ENCODE measurements at regions not wholly inside any gene's neighbourhood (a gene's known extent, or its start where the extent isn't known, plus 50 kb on each side); places are given as distances from the start of the nearest gene placed in this dataset.

DNA sequence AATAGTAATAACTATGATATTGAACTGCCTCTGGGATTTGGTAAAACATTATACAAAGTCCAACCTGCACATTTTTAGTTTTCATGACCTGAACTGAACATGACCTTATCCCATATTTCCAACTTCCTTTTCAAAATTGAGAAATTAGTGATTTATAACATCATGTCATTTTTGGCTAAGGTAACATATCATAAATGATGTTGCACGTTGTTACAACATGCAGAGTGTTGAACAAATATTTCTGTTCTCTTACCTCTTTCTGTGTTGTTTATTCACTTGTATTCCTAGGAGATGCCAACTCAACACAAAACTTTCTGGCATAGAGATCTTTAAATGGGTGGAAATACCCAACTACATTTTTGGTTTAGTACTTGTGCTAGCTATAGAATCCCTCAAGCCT lies 496.0 kb downstream of the SLC6A15 start:
- no peaks in the 10 kb centered on the region for H3K9me2 ChIP-seq (ENCODE audit: low read depth, low read length)
- H3K4me2 ChIP-seq (ENCODE audit: low read length) = no peak overlapping the region
- H3K36me3 ChIP-seq (ENCODE audit: insufficient read depth, low read length) = no peaks in the 10 kb centered on the region
- H3F3A ChIP-seq (ENCODE audit: insufficient read depth, low read length) = no peaks in the 10 kb centered on the region
- no peak for TF ChIP-seq EZH2 (IDR thresholded peaks at IDR 0.05; ENCODE audit: borderline replicate concordance, low read length)
- TF ChIP-seq, protein P1, sequence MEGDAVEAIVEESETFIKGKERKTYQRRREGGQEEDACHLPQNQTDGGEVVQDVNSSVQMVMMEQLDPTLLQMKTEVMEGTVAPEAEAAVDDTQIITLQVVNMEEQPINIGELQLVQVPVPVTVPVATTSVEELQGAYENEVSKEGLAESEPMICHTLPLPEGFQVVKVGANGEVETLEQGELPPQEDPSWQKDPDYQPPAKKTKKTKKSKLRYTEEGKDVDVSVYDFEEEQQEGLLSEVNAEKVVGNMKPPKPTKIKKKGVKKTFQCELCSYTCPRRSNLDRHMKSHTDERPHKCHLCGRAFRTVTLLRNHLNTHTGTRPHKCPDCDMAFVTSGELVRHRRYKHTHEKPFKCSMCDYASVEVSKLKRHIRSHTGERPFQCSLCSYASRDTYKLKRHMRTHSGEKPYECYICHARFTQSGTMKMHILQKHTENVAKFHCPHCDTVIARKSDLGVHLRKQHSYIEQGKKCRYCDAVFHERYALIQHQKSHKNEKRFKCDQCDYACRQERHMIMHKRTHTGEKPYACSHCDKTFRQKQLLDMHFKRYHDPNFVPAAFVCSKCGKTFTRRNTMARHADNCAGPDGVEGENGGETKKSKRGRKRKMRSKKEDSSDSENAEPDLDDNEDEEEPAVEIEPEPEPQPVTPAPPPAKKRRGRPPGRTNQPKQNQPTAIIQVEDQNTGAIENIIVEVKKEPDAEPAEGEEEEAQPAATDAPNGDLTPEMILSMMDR (IDR thresholded peaks at IDR 0.05; ENCODE audit: low read length) = no peak
- H2AFZ ChIP-seq (ENCODE audit: low read length) = no peak overlapping the region
- H3K4me3 ChIP-seq (ENCODE audit: low read depth, low read length, poor library complexity, severe bottlenecking) = no peak overlapping the region
- no peaks in the 10 kb centered on the region for H3K27me3 ChIP-seq (ENCODE audit: insufficient read depth, low read length)
- no peaks in the 10 kb centered on the region for H3K4me1 ChIP-seq (ENCODE audit: insufficient read depth, low read length, severe bottlenecking)
- H4K20me1 ChIP-seq (ENCODE audit: insufficient read depth, low read length) = no peaks in the 10 kb centered on the region
- no peak overlapping the region for H3K27ac ChIP-seq (ENCODE audit: low read depth, low read length, poor library complexity, severe bottlenecking)
- H3K9ac ChIP-seq (ENCODE audit: low read length) = no peak overlapping the region
- H3K9me3 ChIP-seq (ENCODE audit: low read length) = no peaks in the 10 kb centered on the region
- no peaks in the 10 kb centered on the region for H3K79me2 ChIP-seq (ENCODE audit: insufficient read depth, low read length)

DNA sequence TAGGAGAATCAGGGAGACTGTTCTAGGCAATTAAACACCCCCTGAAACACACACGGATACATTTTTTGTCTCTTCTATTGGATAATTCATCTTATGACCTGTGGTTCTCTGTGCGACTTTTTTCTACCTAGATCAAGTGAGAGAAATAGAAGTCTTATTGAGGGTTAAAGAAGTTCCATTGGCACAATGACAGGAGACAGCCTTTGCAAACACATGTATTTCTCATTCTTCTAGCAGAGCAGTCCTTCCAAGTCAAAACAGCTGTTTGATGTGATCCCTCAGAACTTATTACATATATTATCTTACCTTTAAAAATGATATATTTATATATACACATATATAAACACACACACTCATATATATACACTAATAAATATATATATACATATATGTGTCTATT lies 496.7 kb downstream of the SLC6A15 start:
- Histone ChIP-seq H4K20me1 (ENCODE audit: insufficient read depth, low read length) (no peaks in the 10 kb centered on the region), H3K4me1 (ENCODE audit: insufficient read depth, low read length, severe bottlenecking) (no peaks in the 10 kb centered on the region), H3K4me2 (ENCODE audit: low read length) (no peak overlapping the region), H3F3A (ENCODE audit: insufficient read depth, low read length) (no peaks in the 10 kb centered on the region), H3K27ac (ENCODE audit: low read depth, low read length, poor library complexity, severe bottlenecking) (no peak overlapping the region), H3K9me3 (ENCODE audit: low read length) (no peaks in the 10 kb centered on the region), H3K27me3 (ENCODE audit: insufficient read depth, low read length) (no peaks in the 10 kb centered on the region), H3K9ac (ENCODE audit: low read length) (no peak overlapping the region), H3K4me3 (ENCODE audit: low read depth, low read length, poor library complexity, severe bottlenecking) (no peak overlapping the region), H3K9me2 (ENCODE audit: low read depth, low read length) (no peaks in the 10 kb centered on the region), H3K79me2 (ENCODE audit: insufficient read depth, low read length) (no peaks in the 10 kb centered on the region), H2AFZ (ENCODE audit: low read length) (no peak overlapping the region), H3K36me3 (ENCODE audit: insufficient read depth, low read length) (no peaks in the 10 kb centered on the region)
- TF ChIP-seq, protein P1 (IDR thresholded peaks at IDR 0.05; ENCODE audit: low read length) = no peak
- no peak for TF ChIP-seq EZH2 (IDR thresholded peaks at IDR 0.05; ENCODE audit: borderline replicate concordance, low read length)

DNA sequence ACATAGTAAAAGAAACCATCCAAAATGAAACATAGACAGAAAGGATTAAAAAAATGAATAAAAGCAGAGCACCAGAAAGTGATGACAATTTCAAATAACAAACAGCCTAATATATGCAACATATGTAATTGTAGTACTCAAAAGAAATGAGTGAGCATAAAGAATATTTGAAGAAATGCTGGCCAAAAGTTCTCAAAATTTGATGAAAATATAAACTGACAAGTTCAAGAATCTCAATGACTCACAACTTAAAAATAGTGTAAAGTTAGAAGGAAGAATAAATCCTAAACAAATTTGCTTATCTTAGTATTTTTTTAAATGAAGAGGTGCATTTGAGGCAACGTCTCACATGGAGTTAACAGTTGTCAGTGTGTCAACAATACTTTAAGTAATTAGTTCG lies 498.9 kb downstream of the SLC6A15 start:
- no peaks in the 10 kb centered on the region for H3F3A ChIP-seq (ENCODE audit: insufficient read depth, low read length)
- H3K4me1 ChIP-seq (ENCODE audit: insufficient read depth, low read length, severe bottlenecking) = no peaks in the 10 kb centered on the region
- H3K9me2 ChIP-seq (ENCODE audit: low read depth, low read length) = no peaks in the 10 kb centered on the region
- no peaks in the 10 kb centered on the region for H3K79me2 ChIP-seq (ENCODE audit: insufficient read depth, low read length)
- H2AFZ ChIP-seq (ENCODE audit: low read length) = no peak overlapping the region
- no peaks in the 10 kb centered on the region for H3K36me3 ChIP-seq (ENCODE audit: insufficient read depth, low read length)
- no peaks in the 10 kb centered on the region for H3K27me3 ChIP-seq (ENCODE audit: insufficient read depth, low read length)
- H3K9me3 ChIP-seq (ENCODE audit: low read length) = no peaks in the 10 kb centered on the region
- no peak overlapping the region for H3K4me3 ChIP-seq (ENCODE audit: low read depth, low read length, poor library complexity, severe bottlenecking)
- no peaks in the 10 kb centered on the region for H4K20me1 ChIP-seq (ENCODE audit: insufficient read depth, low read length)
- TF ChIP-seq, protein P1 (IDR thresholded peaks at IDR 0.05; ENCODE audit: low read length) = no peak
- TF ChIP-seq EZH2 (IDR thresholded peaks at IDR 0.05; ENCODE audit: borderline replicate concordance, low read length) = no peak
- no peak overlapping the region for H3K4me2 ChIP-seq (ENCODE audit: low read length)
- no peak overlapping the region for H3K27ac ChIP-seq (ENCODE audit: low read depth, low read length, poor library complexity, severe bottlenecking)
- H3K9ac ChIP-seq (ENCODE audit: low read length) = no peak overlapping the region
